Fibroblast of skin of abdomen (primary cell): ENCODE measurements at regions not wholly inside any gene's neighbourhood (a gene's known extent, or its start where the extent isn't known, plus 50 kb on each side); places are given as distances from the start of the nearest gene placed in this dataset.

Source experiments
- DNase-seq: peaks from one replicate; pipeline ENCODE4 v3.0.0-alpha.2; 2013

- DNase-seq = no peak
Observed at GRCh38 chr3:177721864-177722785, 524.8 kb upstream of the TBL1XR1 start.

- no peak for DNase-seq
Observed at GRCh38 chr3:177724020-177724638, 526.8 kb upstream of the TBL1XR1 start.

GRCh38 chr3:177725165-177725564, 527.9 kb upstream of the TBL1XR1 start:
- no peak for DNase-seq

GRCh38 chr3:177726807-177727206, 529.5 kb upstream of the TBL1XR1 start:
- DNase-seq = no peak

- peak; percentile 51 for DNase-seq
Observed at GRCh38 chr3:177729956-177730681, 532.8 kb upstream of the TBL1XR1 start.

- DNase-seq = no peak
Observed at GRCh38 chr3:177730814-177731213, 533.5 kb upstream of the TBL1XR1 start.

- peak; percentile 86 for DNase-seq
Observed at GRCh38 chr3:177731644-177732268, 534.5 kb upstream of the TBL1XR1 start.

GRCh38 chr3:177733233-177733632, 536.0 kb upstream of the TBL1XR1 start:
- DNase-seq = no peak

- DNase-seq = no peak
Observed at GRCh38 chr3:177733936-177734335, 536.7 kb upstream of the TBL1XR1 start.

- no peak for DNase-seq
Observed at GRCh38 chr3:177735431-177735830, 538.1 kb upstream of the TBL1XR1 start.

GRCh38 chr3:177739461-177739860, 542.2 kb upstream of the TBL1XR1 start:
- no peak for DNase-seq

- DNase-seq = no peak
Observed at GRCh38 chr3:177740254-177740653, 543.0 kb upstream of the TBL1XR1 start.

- no peak for DNase-seq
Observed at GRCh38 chr3:177742273-177742672, 545.0 kb upstream of the TBL1XR1 start.

GRCh38 chr3:177743173-177743890, 546.0 kb upstream of the TBL1XR1 start:
- no peak for DNase-seq

GRCh38 chr3:177744873-177745606, 547.8 kb upstream of the TBL1XR1 start:
- no peak for DNase-seq

GRCh38 chr3:177745607-177746005, 548.3 kb upstream of the TBL1XR1 start:
- no peak for DNase-seq

- peak; percentile 67 for DNase-seq
Observed at GRCh38 chr3:177746337-177746933, 549.2 kb upstream of the TBL1XR1 start.

GRCh38 chr3:177749836-177750235, 552.6 kb upstream of the TBL1XR1 start:
- no peak for DNase-seq

- DNase-seq = no peak
Observed at GRCh38 chr3:177750436-177750835, 553.2 kb upstream of the TBL1XR1 start.

- DNase-seq = no peak
Observed at GRCh38 chr3:177751770-177752169, 554.5 kb upstream of the TBL1XR1 start.

- no peak for DNase-seq
Observed at GRCh38 chr3:177752831-177753230, 555.5 kb upstream of the TBL1XR1 start.
